ACC112 (cell line): ENCODE measurements at regions not wholly inside any gene's neighbourhood (a gene's known extent, or its start where the extent isn't known, plus 50 kb on each side); places are given as distances from the start of the nearest gene placed in this dataset.

Source experiments
- H2AFZ ChIP-seq: fragments of 200-600 bp; sonication (generic); one replicate; pipeline ENCODE4 v1.6.0; 2017; ENCODE audit warnings: antibody characterized with exemption, low read length; ENCODE audit not compliant: unreplicated experiment
- H3K27ac ChIP-seq: fragments of 200-600 bp; sonication (generic); 2 replicates; pipeline ENCODE4 v1.5.1; 2014; ENCODE audit warnings: low read depth, mild to moderate bottlenecking, antibody characterized with exemption, low read length, moderate library complexity
- H3K27me3 ChIP-seq: fragments of 200-600 bp; sonication (generic); 2 replicates; pipeline ENCODE4 v1.6.1; 2014; ENCODE audit warnings: mild to moderate bottlenecking, antibody characterized with exemption, low read length, moderate library complexity, mixed read lengths; ENCODE audit not compliant: insufficient read depth
- H3K36me3 ChIP-seq: fragments of 200-600 bp; sonication (generic); 2 replicates; pipeline ENCODE4 v1.6.1; 2016; ENCODE audit warnings: mild to moderate bottlenecking, antibody characterized with exemption, low read length, moderate library complexity, mixed read lengths; ENCODE audit not compliant: insufficient read depth
- H3K4me1 ChIP-seq: fragments of 200-600 bp; sonication (generic); one replicate; pipeline ENCODE4 v1.6.1; 2016; ENCODE audit warnings: low read length, mixed read lengths; ENCODE audit not compliant: insufficient read depth, unreplicated experiment, control insufficient read depth
- H3K4me3 ChIP-seq: fragments of 200-600 bp; sonication (generic); 2 replicates; pipeline ENCODE4 v1.5.1; 2014; ENCODE audit warnings: mild to moderate bottlenecking, low read depth, low read length
- H3K79me2 ChIP-seq: fragments of 200-600 bp; sonication (generic); one replicate; pipeline ENCODE4 v1.6.0; 2016; ENCODE audit warnings: low read length; ENCODE audit not compliant: control insufficient read depth, unreplicated experiment, insufficient read depth

GRCh38 chr1:209430821-209431259, 152.7 kb upstream of the CAMK1G start:
- peaks cover 18% of the 10 kb centered on the region for H3K4me1 ChIP-seq
- no peak overlapping the region for H2AFZ ChIP-seq
- no peaks in the 10 kb centered on the region for H3K36me3 ChIP-seq
- H3K27ac ChIP-seq: no peak overlapping the region
- H3K27me3 ChIP-seq: no peaks in the 10 kb centered on the region
- H3K4me3 ChIP-seq: no peak overlapping the region
- no peaks in the 10 kb centered on the region for H3K79me2 ChIP-seq

- H3K27ac ChIP-seq: no peak overlapping the region
- peaks cover 18% of the 10 kb centered on the region for H3K4me1 ChIP-seq
- H2AFZ ChIP-seq: no peak overlapping the region
- no peak overlapping the region for H3K4me3 ChIP-seq
- no peaks in the 10 kb centered on the region for H3K27me3 ChIP-seq
- H3K79me2 ChIP-seq: no peaks in the 10 kb centered on the region
- no peaks in the 10 kb centered on the region for H3K36me3 ChIP-seq
Observed at GRCh38 chr1:209431402-209431801, 152.1 kb upstream of the CAMK1G start.

- no peaks in the 10 kb centered on the region for H3K79me2 ChIP-seq
- H2AFZ ChIP-seq: no peak overlapping the region
- no peak overlapping the region for H3K4me3 ChIP-seq
- no peaks in the 10 kb centered on the region for H3K36me3 ChIP-seq
- H3K27me3 ChIP-seq: no peaks in the 10 kb centered on the region
- peaks cover 18% of the 10 kb centered on the region for H3K4me1 ChIP-seq
- H3K27ac ChIP-seq: no peak overlapping the region
Observed at GRCh38 chr1:209431813-209432442, 151.6 kb upstream of the CAMK1G start.

- no peak overlapping the region for H3K27ac ChIP-seq
- H3K36me3 ChIP-seq: no peaks in the 10 kb centered on the region
- H3K79me2 ChIP-seq: no peaks in the 10 kb centered on the region
- H3K4me1 ChIP-seq: peaks cover 18% of the 10 kb centered on the region
- no peaks in the 10 kb centered on the region for H3K27me3 ChIP-seq
- no peak overlapping the region for H3K4me3 ChIP-seq
- no peak overlapping the region for H2AFZ ChIP-seq
Observed at GRCh38 chr1:209432443-209432825, 151.1 kb upstream of the CAMK1G start.

GRCh38 chr1:209433649-209434031, 149.9 kb upstream of the CAMK1G start:
- Histone ChIP-seq H2AFZ (no peak overlapping the region), H3K27ac (no peak overlapping the region), H3K4me3 (no peak overlapping the region), H3K36me3 (no peaks in the 10 kb centered on the region), H3K27me3 (no peaks in the 10 kb centered on the region), H3K4me1 (peaks cover 18% of the 10 kb centered on the region), H3K79me2 (no peaks in the 10 kb centered on the region)

- H3K79me2 ChIP-seq: no peaks in the 10 kb centered on the region
- no peak overlapping the region for H3K4me3 ChIP-seq
- H3K36me3 ChIP-seq: no peaks in the 10 kb centered on the region
- H3K27ac ChIP-seq: no peak overlapping the region
- H3K4me1 ChIP-seq: peaks cover 18% of the 10 kb centered on the region
- no peaks in the 10 kb centered on the region for H3K27me3 ChIP-seq
- H2AFZ ChIP-seq: no peak overlapping the region
Observed at GRCh38 chr1:209434066-209434465, 149.4 kb upstream of the CAMK1G start.

GRCh38 chr1:209434631-209435217, 148.8 kb upstream of the CAMK1G start:
- no peak overlapping the region for H3K4me3 ChIP-seq
- no peak overlapping the region for H2AFZ ChIP-seq
- no peak overlapping the region for H3K27ac ChIP-seq
- H3K27me3 ChIP-seq: no peaks in the 10 kb centered on the region
- no peaks in the 10 kb centered on the region for H3K79me2 ChIP-seq
- peaks cover 18% of the 10 kb centered on the region for H3K4me1 ChIP-seq
- H3K36me3 ChIP-seq: no peaks in the 10 kb centered on the region

GRCh38 chr1:209435654-209436566, 147.6 kb upstream of the CAMK1G start:
- Histone ChIP-seq H2AFZ (peak overlapping the region; percentile 3), H3K4me1 (peaks cover 18% of the 10 kb centered on the region), H3K27me3 (peaks cover 3% of the 10 kb centered on the region), H3K36me3 (no peaks in the 10 kb centered on the region), H3K79me2 (no peaks in the 10 kb centered on the region), H3K4me3 (no peak overlapping the region), H3K27ac (no peak overlapping the region)

GRCh38 chr1:209439828-209440227, 143.7 kb upstream of the CAMK1G start:
- Histone ChIP-seq H3K27me3 (peaks cover 20% of the 10 kb centered on the region), H3K27ac (no peak overlapping the region), H2AFZ (no peak overlapping the region), H3K4me1 (peaks cover 5% of the 10 kb centered on the region), H3K4me3 (no peak overlapping the region), H3K36me3 (no peaks in the 10 kb centered on the region), H3K79me2 (no peaks in the 10 kb centered on the region)

GRCh38 chr1:209443361-209443931, 140.1 kb upstream of the CAMK1G start:
- Histone ChIP-seq H2AFZ (no peak overlapping the region), H3K36me3 (no peaks in the 10 kb centered on the region), H3K27ac (no peak overlapping the region), H3K4me1 (no peaks in the 10 kb centered on the region), H3K27me3 (peaks cover 20% of the 10 kb centered on the region), H3K4me3 (no peak overlapping the region), H3K79me2 (no peaks in the 10 kb centered on the region)
